Hepatocyte (in vitro differentiated cells): ENCODE measurements at regions not wholly inside any gene's neighbourhood (a gene's known extent, or its start where the extent isn't known, plus 50 kb on each side); places are given as distances from the start of the nearest gene placed in this dataset.

Experiments used
- CTCF ChIP-seq: fragments of 200-600 bp; sonication (generic); IDR thresholded peaks from 2 replicates; pipeline ENCODE4 v1.5.1; 2016; ENCODE audit warnings: antibody characterized with exemption, mild to moderate bottlenecking; ENCODE audit not compliant: poor library complexity
- EZH2 ChIP-seq: fragments of 200-600 bp; sonication (generic); IDR thresholded peaks from 2 replicates; pipeline ENCODE4 v1.6.1; 2016; ENCODE audit warnings: antibody characterized with exemption, mild to moderate bottlenecking, borderline replicate concordance
- EZH2phosphoT487 ChIP-seq: fragments of 200-600 bp; sonication (generic); IDR thresholded peaks from one replicate; pipeline ENCODE4 v1.6.1; 2018; ENCODE audit warnings: antibody characterized with exemption, mild to moderate bottlenecking, low read depth, moderate library complexity; ENCODE audit not compliant: unreplicated experiment, severe bottlenecking

GRCh38 chr1:82264802-82265201, 464.1 kb downstream of the ADGRL2 start:
- no peak for TF ChIP-seq EZH2
- no peak for TF ChIP-seq CTCF
- TF ChIP-seq EZH2phosphoT487, result no peak
